ENCODE measurements at regions not wholly inside any gene's neighbourhood (a gene's known extent, or its start where the extent isn't known, plus 50 kb on each side); places are given as distances from the start of the nearest gene placed in this dataset.

- Histone ChIP-seq H3K4me3 (ENCODE audit: low read depth in 1 of 2, low read length in 2 of 2) (no peak overlapping the region), H3K36me3 (ENCODE audit: control insufficient read depth in 1 of 2, insufficient read depth in 2 of 2, low read length in 2 of 2) (no peaks in the 10 kb centered on the region), H3K27me3 (ENCODE audit: low read depth, low read length) (no peaks in the 10 kb centered on the region), H3K27ac (ENCODE audit: low read length) (no peak overlapping the region), H3K4me1 (ENCODE audit: control insufficient read depth in 1 of 2, insufficient read depth in 2 of 2, low read length in 2 of 2) (no peaks in the 10 kb centered on the region), H3K9me3 (ENCODE audit: control insufficient read depth in 1 of 2, low read length in 2 of 2) (no peaks in the 10 kb centered on the region)
Measured at GRCh38 chr1:5812295-5812694, 179.9 kb downstream of the NPHP4 start.

- H3K27ac ChIP-seq (ENCODE audit: low read length) = no peak overlapping the region
- H3K27me3 ChIP-seq (ENCODE audit: low read depth, low read length) = no peaks in the 10 kb centered on the region
- H3K9me3 ChIP-seq (ENCODE audit: control insufficient read depth in 1 of 2, low read length in 2 of 2) = no peaks in the 10 kb centered on the region
- H3K4me1 ChIP-seq (ENCODE audit: control insufficient read depth in 1 of 2, insufficient read depth in 2 of 2, low read length in 2 of 2) = no peaks in the 10 kb centered on the region
- no peaks in the 10 kb centered on the region for H3K36me3 ChIP-seq (ENCODE audit: control insufficient read depth in 1 of 2, insufficient read depth in 2 of 2, low read length in 2 of 2)
- H3K4me3 ChIP-seq (ENCODE audit: low read depth in 1 of 2, low read length in 2 of 2) = no peak overlapping the region
Measured at GRCh38 chr1:5811419-5811818, 180.8 kb downstream of the NPHP4 start.

GRCh38 chr1:5810553-5811270 lies 181.5 kb downstream of the NPHP4 start:
- Histone ChIP-seq H3K4me3 (ENCODE audit: low read depth in 1 of 2, low read length in 2 of 2) (no peak overlapping the region), H3K27ac (ENCODE audit: low read length) (no peak overlapping the region), H3K36me3 (ENCODE audit: control insufficient read depth in 1 of 2, insufficient read depth in 2 of 2, low read length in 2 of 2) (no peaks in the 10 kb centered on the region), H3K27me3 (ENCODE audit: low read depth, low read length) (no peaks in the 10 kb centered on the region), H3K9me3 (ENCODE audit: control insufficient read depth in 1 of 2, low read length in 2 of 2) (no peaks in the 10 kb centered on the region), H3K4me1 (ENCODE audit: control insufficient read depth in 1 of 2, insufficient read depth in 2 of 2, low read length in 2 of 2) (no peaks in the 10 kb centered on the region)

- no peaks in the 10 kb centered on the region for H3K9me3 ChIP-seq (ENCODE audit: control insufficient read depth in 1 of 2, low read length in 2 of 2)
- H3K4me1 ChIP-seq (ENCODE audit: control insufficient read depth in 1 of 2, insufficient read depth in 2 of 2, low read length in 2 of 2) = no peaks in the 10 kb centered on the region
- H3K4me3 ChIP-seq (ENCODE audit: low read depth in 1 of 2, low read length in 2 of 2) = no peak overlapping the region
- H3K27ac ChIP-seq (ENCODE audit: low read length) = no peak overlapping the region
- H3K36me3 ChIP-seq (ENCODE audit: control insufficient read depth in 1 of 2, insufficient read depth in 2 of 2, low read length in 2 of 2) = no peaks in the 10 kb centered on the region
- H3K27me3 ChIP-seq (ENCODE audit: low read depth, low read length) = no peaks in the 10 kb centered on the region
Measured at GRCh38 chr1:5810131-5810530, 182.1 kb downstream of the NPHP4 start.

GRCh38 chr1:5809207-5809788 lies 182.9 kb downstream of the NPHP4 start:
- Histone ChIP-seq H3K9me3 (ENCODE audit: control insufficient read depth in 1 of 2, low read length in 2 of 2) (no peaks in the 10 kb centered on the region), H3K27ac (ENCODE audit: low read length) (no peak overlapping the region), H3K36me3 (ENCODE audit: control insufficient read depth in 1 of 2, insufficient read depth in 2 of 2, low read length in 2 of 2) (no peaks in the 10 kb centered on the region), H3K4me3 (ENCODE audit: low read depth in 1 of 2, low read length in 2 of 2) (no peak overlapping the region), H3K4me1 (ENCODE audit: control insufficient read depth in 1 of 2, insufficient read depth in 2 of 2, low read length in 2 of 2) (no peaks in the 10 kb centered on the region), H3K27me3 (ENCODE audit: low read depth, low read length) (no peaks in the 10 kb centered on the region)

GRCh38 chr1:5803851-5804250 lies 188.4 kb downstream of the NPHP4 start:
- H3K9me3 ChIP-seq (ENCODE audit: control insufficient read depth in 1 of 2, low read length in 2 of 2) = no peaks in the 10 kb centered on the region
- no peaks in the 10 kb centered on the region for H3K36me3 ChIP-seq (ENCODE audit: control insufficient read depth in 1 of 2, insufficient read depth in 2 of 2, low read length in 2 of 2)
- H3K4me3 ChIP-seq (ENCODE audit: low read depth in 1 of 2, low read length in 2 of 2) = no peak overlapping the region
- H3K27ac ChIP-seq (ENCODE audit: low read length) = no peak overlapping the region
- H3K27me3 ChIP-seq (ENCODE audit: low read depth, low read length) = no peaks in the 10 kb centered on the region
- H3K4me1 ChIP-seq (ENCODE audit: control insufficient read depth in 1 of 2, insufficient read depth in 2 of 2, low read length in 2 of 2) = no peaks in the 10 kb centered on the region

GRCh38 chr1:5802606-5803005 lies 189.6 kb downstream of the NPHP4 start:
- no peaks in the 10 kb centered on the region for H3K27me3 ChIP-seq (ENCODE audit: low read depth, low read length)
- no peak overlapping the region for H3K4me3 ChIP-seq (ENCODE audit: low read depth in 1 of 2, low read length in 2 of 2)
- no peaks in the 10 kb centered on the region for H3K4me1 ChIP-seq (ENCODE audit: control insufficient read depth in 1 of 2, insufficient read depth in 2 of 2, low read length in 2 of 2)
- H3K36me3 ChIP-seq (ENCODE audit: control insufficient read depth in 1 of 2, insufficient read depth in 2 of 2, low read length in 2 of 2) = no peaks in the 10 kb centered on the region
- no peaks in the 10 kb centered on the region for H3K9me3 ChIP-seq (ENCODE audit: control insufficient read depth in 1 of 2, low read length in 2 of 2)
- H3K27ac ChIP-seq (ENCODE audit: low read length) = no peak overlapping the region

GRCh38 chr1:5798904-5799303 lies 193.3 kb downstream of the NPHP4 start:
- Histone ChIP-seq H3K9me3 (ENCODE audit: control insufficient read depth in 1 of 2, low read length in 2 of 2) (no peaks in the 10 kb centered on the region), H3K4me3 (ENCODE audit: low read depth in 1 of 2, low read length in 2 of 2) (no peak overlapping the region), H3K27me3 (ENCODE audit: low read depth, low read length) (no peaks in the 10 kb centered on the region)

GRCh38 chr1:5798151-5798730 lies 194.0 kb downstream of the NPHP4 start:
- Histone ChIP-seq H3K36me3 (ENCODE audit: control insufficient read depth in 1 of 2, insufficient read depth in 2 of 2, low read length in 2 of 2) (no peaks in the 10 kb centered on the region), H3K4me1 (ENCODE audit: control insufficient read depth in 1 of 2, insufficient read depth in 2 of 2, low read length in 2 of 2) (no peaks in the 10 kb centered on the region), H3K27me3 (ENCODE audit: low read depth, low read length) (no peaks in the 10 kb centered on the region), H3K27ac (ENCODE audit: low read length) (no peak overlapping the region), H3K9me3 (ENCODE audit: control insufficient read depth in 1 of 2, low read length in 2 of 2) (no peaks in the 10 kb centered on the region), H3K4me3 (ENCODE audit: low read depth in 1 of 2, low read length in 2 of 2) (no peak overlapping the region)

More at GRCh38 chr1:5798904-5799303, 193.3 kb downstream of the NPHP4 start:
- no peaks in the 10 kb centered on the region for H3K36me3 ChIP-seq (ENCODE audit: control insufficient read depth in 1 of 2, insufficient read depth in 2 of 2, low read length in 2 of 2)
- H3K27ac ChIP-seq (ENCODE audit: low read length) = no peak overlapping the region
- H3K4me1 ChIP-seq (ENCODE audit: control insufficient read depth in 1 of 2, insufficient read depth in 2 of 2, low read length in 2 of 2) = no peaks in the 10 kb centered on the region

- no peaks in the 10 kb centered on the region for H3K27me3 ChIP-seq (ENCODE audit: low read depth, low read length)
Measured at GRCh38 chr1:5796028-5796427, 196.2 kb downstream of the NPHP4 start.

GRCh38 chr1:5794279-5794678 lies 197.9 kb downstream of the NPHP4 start:
- Histone ChIP-seq H3K9me3 (ENCODE audit: control insufficient read depth in 1 of 2, low read length in 2 of 2) (no peaks in the 10 kb centered on the region), H3K27me3 (ENCODE audit: low read depth, low read length) (no peaks in the 10 kb centered on the region), H3K27ac (ENCODE audit: low read length) (no peak overlapping the region), H3K36me3 (ENCODE audit: control insufficient read depth in 1 of 2, insufficient read depth in 2 of 2, low read length in 2 of 2) (no peaks in the 10 kb centered on the region), H3K4me3 (ENCODE audit: low read depth in 1 of 2, low read length in 2 of 2) (no peak overlapping the region), H3K4me1 (ENCODE audit: control insufficient read depth in 1 of 2, insufficient read depth in 2 of 2, low read length in 2 of 2) (no peaks in the 10 kb centered on the region)

More at GRCh38 chr1:5796028-5796427, 196.2 kb downstream of the NPHP4 start:
- Histone ChIP-seq H3K4me1 (ENCODE audit: control insufficient read depth in 1 of 2, insufficient read depth in 2 of 2, low read length in 2 of 2) (no peaks in the 10 kb centered on the region), H3K4me3 (ENCODE audit: low read depth in 1 of 2, low read length in 2 of 2) (no peak overlapping the region), H3K9me3 (ENCODE audit: control insufficient read depth in 1 of 2, low read length in 2 of 2) (no peaks in the 10 kb centered on the region), H3K27ac (ENCODE audit: low read length) (no peak overlapping the region), H3K36me3 (ENCODE audit: control insufficient read depth in 1 of 2, insufficient read depth in 2 of 2, low read length in 2 of 2) (no peaks in the 10 kb centered on the region)

Data from muscle layer of duodenum (tissue), 2 donors.